ENCODE measurements at regions not wholly inside any gene's neighbourhood (a gene's known extent, or its start where the extent isn't known, plus 50 kb on each side); places are given as distances from the start of the nearest gene placed in this dataset.

DNA sequence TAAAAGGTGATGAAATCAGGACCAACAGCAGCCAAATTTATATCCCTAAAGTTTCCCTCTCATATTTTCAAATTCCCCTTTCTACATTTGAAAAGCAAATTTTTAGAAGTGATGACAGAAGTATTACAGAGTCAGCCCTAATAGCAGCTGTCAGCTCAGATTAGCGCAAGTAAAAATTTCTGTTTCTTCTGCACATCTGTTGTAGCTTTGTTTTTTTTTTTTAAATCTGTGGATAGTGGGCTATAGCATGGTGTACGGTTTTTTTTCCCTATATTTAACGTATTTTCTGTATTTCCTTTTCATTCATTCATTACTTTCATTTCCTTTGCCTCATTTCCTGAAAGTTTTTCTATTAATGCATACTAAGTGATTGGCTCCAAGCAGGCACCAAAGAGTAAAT is 99.1 kb downstream of the MACIR start:
- Histone ChIP-seq H2AFZ (ENCODE audit: low read depth, low read length) (no peak overlapping the region), H3K4me2 (ENCODE audit: low read length) (no peak overlapping the region), H3K9ac (ENCODE audit: low read length) (no peak overlapping the region), H3K79me2 (ENCODE audit: insufficient read depth, low read length) (no peaks in the 10 kb centered on the region), H3K27me3 (ENCODE audit: insufficient read depth, low read length) (no peaks in the 10 kb centered on the region), H3K36me3 (ENCODE audit: insufficient read depth, low read length) (no peaks in the 10 kb centered on the region), H3K4me1 (ENCODE audit: insufficient read depth, low read length) (no peaks in the 10 kb centered on the region), H3K9me3 (ENCODE audit: insufficient read depth, low read depth, low read length) (no peaks in the 10 kb centered on the region), H4K20me1 (ENCODE audit: insufficient read depth, low read length) (no peaks in the 10 kb centered on the region), H3K4me3 (ENCODE audit: insufficient read depth, low read depth, low read length) (no peak overlapping the region), H3K27ac (ENCODE audit: low read depth, low read length) (no peak overlapping the region)
- FAIRE-seq = no peak
- TF ChIP-seq EZH2 (IDR thresholded peaks at IDR 0.05; ENCODE audit: insufficient read depth, low read length) = no peak
- TF ChIP-seq, protein P1, sequence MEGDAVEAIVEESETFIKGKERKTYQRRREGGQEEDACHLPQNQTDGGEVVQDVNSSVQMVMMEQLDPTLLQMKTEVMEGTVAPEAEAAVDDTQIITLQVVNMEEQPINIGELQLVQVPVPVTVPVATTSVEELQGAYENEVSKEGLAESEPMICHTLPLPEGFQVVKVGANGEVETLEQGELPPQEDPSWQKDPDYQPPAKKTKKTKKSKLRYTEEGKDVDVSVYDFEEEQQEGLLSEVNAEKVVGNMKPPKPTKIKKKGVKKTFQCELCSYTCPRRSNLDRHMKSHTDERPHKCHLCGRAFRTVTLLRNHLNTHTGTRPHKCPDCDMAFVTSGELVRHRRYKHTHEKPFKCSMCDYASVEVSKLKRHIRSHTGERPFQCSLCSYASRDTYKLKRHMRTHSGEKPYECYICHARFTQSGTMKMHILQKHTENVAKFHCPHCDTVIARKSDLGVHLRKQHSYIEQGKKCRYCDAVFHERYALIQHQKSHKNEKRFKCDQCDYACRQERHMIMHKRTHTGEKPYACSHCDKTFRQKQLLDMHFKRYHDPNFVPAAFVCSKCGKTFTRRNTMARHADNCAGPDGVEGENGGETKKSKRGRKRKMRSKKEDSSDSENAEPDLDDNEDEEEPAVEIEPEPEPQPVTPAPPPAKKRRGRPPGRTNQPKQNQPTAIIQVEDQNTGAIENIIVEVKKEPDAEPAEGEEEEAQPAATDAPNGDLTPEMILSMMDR (IDR thresholded peaks at IDR 0.05; ENCODE audit: insufficient read depth, low read depth, low read length) = no peak
- Mint-ChIP-seq H3K27ac (ENCODE audit: unreplicated experiment) (no peak overlapping the region), H3K27me3 (ENCODE audit: low read depth, unreplicated experiment) (no peaks in the 10 kb centered on the region), H3K4me3 (ENCODE audit: unreplicated experiment) (no peak overlapping the region), H3K36me3 (ENCODE audit: low read depth, unreplicated experiment) (no peaks in the 10 kb centered on the region), H3K9me3 (ENCODE audit: unreplicated experiment) (no peaks in the 10 kb centered on the region), H3K4me1 (ENCODE audit: low read depth, unreplicated experiment) (peaks cover 3% of the 10 kb centered on the region)
- DNase-seq (ENCODE audit: low read depth) = no peak

DNA sequence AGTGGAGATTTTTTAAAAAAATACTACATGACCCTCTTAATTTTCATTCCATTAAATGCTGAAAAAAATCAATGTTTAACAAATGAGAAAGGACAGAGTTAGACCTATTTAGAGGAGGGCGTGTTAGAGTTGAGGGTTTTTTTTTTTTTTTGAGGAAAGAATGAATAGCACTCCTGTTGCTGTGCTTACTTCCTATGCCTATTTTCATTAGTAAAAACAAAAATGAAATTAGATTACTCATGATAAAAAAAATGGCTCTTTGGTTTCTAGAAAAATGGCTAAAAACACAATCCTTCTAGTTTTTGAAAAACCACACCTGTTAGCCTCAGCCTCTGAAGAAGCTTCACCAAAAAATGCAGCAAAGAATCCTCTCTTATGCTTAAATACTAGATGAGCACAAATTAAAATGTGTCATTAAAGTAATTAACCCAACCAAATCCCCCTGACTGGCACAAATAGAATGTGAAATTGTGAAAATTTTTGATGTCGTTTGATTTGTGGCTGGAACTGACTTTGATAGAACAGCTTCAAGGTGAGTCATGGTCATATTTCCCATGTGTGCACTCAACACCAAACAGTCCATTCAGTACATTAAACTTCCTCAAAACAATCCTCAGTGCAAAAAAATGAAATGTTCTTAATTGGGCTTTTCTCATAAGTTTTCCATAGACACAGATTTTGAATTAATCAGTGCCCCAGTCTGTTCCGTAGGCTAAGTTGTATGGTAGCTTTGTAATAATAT is 98.0 kb downstream of the MACIR start:
- Histone ChIP-seq H3K36me3 (ENCODE audit: insufficient read depth, low read length) (no peaks in the 10 kb centered on the region), H3K27me3 (ENCODE audit: insufficient read depth, low read length) (no peaks in the 10 kb centered on the region), H3K79me2 (ENCODE audit: insufficient read depth, low read length) (no peaks in the 10 kb centered on the region), H3K4me3 (ENCODE audit: insufficient read depth, low read depth, low read length) (no peak overlapping the region), H3K9ac (ENCODE audit: low read length) (no peak overlapping the region), H3K4me1 (ENCODE audit: insufficient read depth, low read length) (no peaks in the 10 kb centered on the region), H3K4me2 (ENCODE audit: low read length) (no peak overlapping the region), H2AFZ (ENCODE audit: low read depth, low read length) (no peak overlapping the region), H3K27ac (ENCODE audit: low read depth, low read length) (no peak overlapping the region), H4K20me1 (ENCODE audit: insufficient read depth, low read length) (no peaks in the 10 kb centered on the region), H3K9me3 (ENCODE audit: insufficient read depth, low read depth, low read length) (no peaks in the 10 kb centered on the region)
- no peaks in the 10 kb centered on the region for H3K9me3 Mint-ChIP-seq (ENCODE audit: unreplicated experiment)
- H3K4me1 Mint-ChIP-seq (ENCODE audit: low read depth, unreplicated experiment) = no peaks in the 10 kb centered on the region
- H3K27ac Mint-ChIP-seq (ENCODE audit: unreplicated experiment) = no peak overlapping the region
- H3K36me3 Mint-ChIP-seq (ENCODE audit: low read depth, unreplicated experiment) = no peaks in the 10 kb centered on the region
- TF ChIP-seq EZH2 (IDR thresholded peaks at IDR 0.05; ENCODE audit: insufficient read depth, low read length) = no peak
- TF ChIP-seq, protein P1 (IDR thresholded peaks at IDR 0.05; ENCODE audit: insufficient read depth, low read depth, low read length) = no peak
- H3K4me3 Mint-ChIP-seq (ENCODE audit: unreplicated experiment) = no peak overlapping the region
- H3K27me3 Mint-ChIP-seq (ENCODE audit: low read depth, unreplicated experiment) = peaks cover 3% of the 10 kb centered on the region
- FAIRE-seq (no peak), DNase-seq (ENCODE audit: low read depth) (peak; percentile 24)

DNA sequence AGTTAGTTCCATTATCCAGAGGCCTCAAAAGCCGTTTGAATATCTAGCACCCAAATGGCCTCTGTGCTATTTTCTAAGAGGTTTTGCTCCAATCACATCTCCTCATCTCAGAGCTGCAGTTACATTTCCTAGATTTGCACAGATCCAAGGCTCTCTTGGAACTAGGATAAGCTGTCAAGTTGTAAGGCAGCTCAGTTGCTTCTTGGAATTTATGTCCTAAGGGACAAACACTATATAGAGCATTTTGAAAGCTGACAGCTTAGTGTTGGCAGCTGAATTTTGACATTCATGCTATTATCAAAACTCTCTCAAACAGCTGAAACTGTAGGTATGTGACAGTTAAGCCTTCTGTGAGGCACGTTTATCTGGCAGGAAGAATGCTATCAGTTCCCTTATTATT is 97.0 kb downstream of the MACIR start:
- TF ChIP-seq EZH2 (IDR thresholded peaks at IDR 0.05; ENCODE audit: insufficient read depth, low read length) = no peak
- TF ChIP-seq, protein P1 (IDR thresholded peaks at IDR 0.05; ENCODE audit: insufficient read depth, low read depth, low read length) = no peak
- Mint-ChIP-seq H3K36me3 (ENCODE audit: low read depth, unreplicated experiment) (no peaks in the 10 kb centered on the region), H3K4me3 (ENCODE audit: unreplicated experiment) (no peak overlapping the region), H3K4me1 (ENCODE audit: low read depth, unreplicated experiment) (no peaks in the 10 kb centered on the region), H3K9me3 (ENCODE audit: unreplicated experiment) (no peaks in the 10 kb centered on the region), H3K27me3 (ENCODE audit: low read depth, unreplicated experiment) (peaks cover 3% of the 10 kb centered on the region), H3K27ac (ENCODE audit: unreplicated experiment) (no peak overlapping the region)
- Histone ChIP-seq H3K4me3 (ENCODE audit: insufficient read depth, low read depth, low read length) (no peak overlapping the region), H2AFZ (ENCODE audit: low read depth, low read length) (no peak overlapping the region), H3K27me3 (ENCODE audit: insufficient read depth, low read length) (no peaks in the 10 kb centered on the region), H3K27ac (ENCODE audit: low read depth, low read length) (no peak overlapping the region), H3K9ac (ENCODE audit: low read length) (no peak overlapping the region), H4K20me1 (ENCODE audit: insufficient read depth, low read length) (no peaks in the 10 kb centered on the region), H3K36me3 (ENCODE audit: insufficient read depth, low read length) (no peaks in the 10 kb centered on the region), H3K79me2 (ENCODE audit: insufficient read depth, low read length) (no peaks in the 10 kb centered on the region), H3K4me2 (ENCODE audit: low read length) (no peak overlapping the region), H3K9me3 (ENCODE audit: insufficient read depth, low read depth, low read length) (no peaks in the 10 kb centered on the region), H3K4me1 (ENCODE audit: insufficient read depth, low read length) (no peaks in the 10 kb centered on the region)
- DNase-seq (ENCODE audit: low read depth) (no peak), FAIRE-seq (no peak)

Measured in astrocyte (in vitro differentiated cells and primary cell).